ENCODE measurements at regions not wholly inside any gene's neighbourhood (a gene's known extent, or its start where the extent isn't known, plus 50 kb on each side); places are given as distances from the start of the nearest gene placed in this dataset.

DNA sequence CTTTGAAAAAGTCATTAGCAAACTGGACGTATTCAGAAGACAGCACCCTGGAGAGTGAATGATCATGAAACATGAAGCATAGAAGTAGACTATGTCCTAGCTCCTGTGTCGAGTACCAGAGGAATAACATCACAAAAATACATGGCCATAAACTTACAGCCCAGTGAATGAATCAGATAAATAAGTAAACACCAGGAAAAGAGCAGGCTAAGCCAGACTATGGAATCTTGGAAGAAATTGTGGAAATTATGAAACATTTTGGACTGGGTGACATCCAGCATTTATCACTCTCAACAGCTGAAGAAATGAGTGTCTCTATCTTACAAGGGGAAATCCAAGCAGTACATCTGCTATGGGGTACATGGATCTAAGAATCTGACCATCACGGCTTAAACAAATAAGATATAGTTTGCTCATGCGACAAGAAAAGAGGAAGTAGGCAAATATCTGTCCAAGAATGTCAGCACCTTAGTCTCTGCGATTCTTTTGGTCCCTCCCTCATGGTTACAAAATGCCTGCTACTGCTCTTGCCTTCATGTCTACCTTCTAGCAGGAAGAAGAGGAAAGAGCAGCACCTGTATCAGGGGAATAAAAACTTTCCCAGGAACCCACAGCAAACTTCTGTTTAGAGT, 481.5 kb downstream of the BCOR start:
- H3K27ac ChIP-seq (ENCODE audit: low read depth, low read length) = no peak overlapping the region
- ChIA-PET POLR2A (no interaction called here), CTCF (no interaction called here), RAD21 (ENCODE audit: low non-redundant PET in 1 of 2, low total read pairs in 2 of 2, uncharacterized antibody in 2 of 2, unreplicated experiment in 2 of 2) (no interaction called here)
- H3K36me3 ChIP-seq (ENCODE audit: control insufficient read depth in 1 of 2, insufficient read depth in 2 of 2, low read length in 2 of 2) = no peaks in the 10 kb centered on the region
- no peak overlapping the region for H3K4me2 ChIP-seq (ENCODE audit: low read length)
- no TSS peak for BruUV-seq (replicated peaks)
- no peak for TF ChIP-seq POLR2AphosphoS5 (IDR thresholded peaks at IDR 0.05; ENCODE audit: low read depth, low read length)
- TF ChIP-seq, protein P1, sequence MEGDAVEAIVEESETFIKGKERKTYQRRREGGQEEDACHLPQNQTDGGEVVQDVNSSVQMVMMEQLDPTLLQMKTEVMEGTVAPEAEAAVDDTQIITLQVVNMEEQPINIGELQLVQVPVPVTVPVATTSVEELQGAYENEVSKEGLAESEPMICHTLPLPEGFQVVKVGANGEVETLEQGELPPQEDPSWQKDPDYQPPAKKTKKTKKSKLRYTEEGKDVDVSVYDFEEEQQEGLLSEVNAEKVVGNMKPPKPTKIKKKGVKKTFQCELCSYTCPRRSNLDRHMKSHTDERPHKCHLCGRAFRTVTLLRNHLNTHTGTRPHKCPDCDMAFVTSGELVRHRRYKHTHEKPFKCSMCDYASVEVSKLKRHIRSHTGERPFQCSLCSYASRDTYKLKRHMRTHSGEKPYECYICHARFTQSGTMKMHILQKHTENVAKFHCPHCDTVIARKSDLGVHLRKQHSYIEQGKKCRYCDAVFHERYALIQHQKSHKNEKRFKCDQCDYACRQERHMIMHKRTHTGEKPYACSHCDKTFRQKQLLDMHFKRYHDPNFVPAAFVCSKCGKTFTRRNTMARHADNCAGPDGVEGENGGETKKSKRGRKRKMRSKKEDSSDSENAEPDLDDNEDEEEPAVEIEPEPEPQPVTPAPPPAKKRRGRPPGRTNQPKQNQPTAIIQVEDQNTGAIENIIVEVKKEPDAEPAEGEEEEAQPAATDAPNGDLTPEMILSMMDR (IDR thresholded peaks at IDR 0.05 in 2 of 3, conservative IDR thresholded peaks at IDR 0.05 in 1 of 3; ENCODE audit: borderline replicate concordance in 1 of 3, insufficient read depth in 1 of 3, low read depth in 2 of 3, low read length in 2 of 3) = no peak
- TF ChIP-seq ZFX (IDR thresholded peaks at IDR 0.05) = no peak
- TF ChIP-seq TCF7L2 (IDR thresholded peaks at IDR 0.05; ENCODE audit: borderline replicate concordance, extremely low read depth, insufficient read depth, insufficient read length) = no peak
- no peak for TF ChIP-seq SP1 (IDR thresholded peaks at IDR 0.05; ENCODE audit: low read depth)
- no peak for TF ChIP-seq JUND (IDR thresholded peaks at IDR 0.05)
- DNase-seq (ENCODE audit: low read depth, low spot score) (no peak), ATAC-seq (no peak)
- H3K9me2 ChIP-seq (ENCODE audit: insufficient read depth) = no peaks in the 10 kb centered on the region
- H3K9ac ChIP-seq (ENCODE audit: low read length) = no peak overlapping the region
- H3K79me2 ChIP-seq (ENCODE audit: insufficient read depth, low read length) = no peaks in the 10 kb centered on the region
- no peaks in the 10 kb centered on the region for H3K9me3 ChIP-seq (ENCODE audit: control insufficient read depth in 1 of 2, insufficient read depth in 1 of 2, low read depth in 1 of 2, low read length in 2 of 2)
- peaks cover 0 to 7% of the 10 kb centered on the region in 2 experiments; a peak in 1 of 4 replicates for H3K4me1 ChIP-seq (ENCODE audit: control insufficient read depth in 1 of 2, insufficient read depth in 2 of 2, low read length in 2 of 2)
- intact Hi-C loops (cut with micrococcal nuclease) = no loop called here
- no peak overlapping the region for H3K4me3 ChIP-seq (replicated peaks in 1 of 2; ENCODE audit: low read depth in 1 of 2, low read length in 2 of 2)
- no peaks in the 10 kb centered on the region for H4K20me1 ChIP-seq (ENCODE audit: insufficient read depth)
- H2AFZ ChIP-seq (ENCODE audit: low read depth, low read length, poor library complexity, severe bottlenecking) = no peak overlapping the region
- H3K27me3 ChIP-seq (ENCODE audit: insufficient read depth, low read length) = no peaks in the 10 kb centered on the region

DNA sequence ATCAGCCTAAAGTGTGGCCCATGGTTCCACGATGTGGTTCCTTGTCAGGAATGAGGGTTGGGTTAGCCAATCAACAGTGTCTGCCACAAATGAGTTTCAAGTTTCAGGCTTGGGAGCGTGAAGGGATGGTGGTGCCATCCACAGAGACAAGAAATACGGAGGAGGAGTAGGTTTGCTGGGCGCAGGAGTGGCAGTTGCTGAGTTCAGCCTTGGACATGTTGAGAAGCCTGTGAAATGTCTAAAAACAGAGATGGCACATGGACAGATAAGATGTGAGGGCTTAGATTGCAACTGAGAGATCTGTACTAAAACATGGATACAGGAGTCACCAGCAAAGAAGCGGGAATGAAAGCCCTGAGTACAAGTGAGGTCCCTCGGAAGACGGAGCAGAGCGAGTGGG, 481.0 kb downstream of the BCOR start:
- TF ChIP-seq ZFX (IDR thresholded peaks at IDR 0.05) = no peak
- CTCF ChIA-PET = no interaction called here
- no peak for DNase-seq (ENCODE audit: low read depth, low spot score)
- RAD21 ChIA-PET (ENCODE audit: low non-redundant PET in 1 of 2, low total read pairs in 2 of 2, uncharacterized antibody in 2 of 2, unreplicated experiment in 2 of 2) = no interaction called here
- H3K4me1 ChIP-seq (ENCODE audit: control insufficient read depth in 1 of 2, insufficient read depth in 2 of 2, low read length in 2 of 2) = peaks cover 0 to 7% of the 10 kb centered on the region in 2 experiments; a peak in 1 of 4 replicates
- POLR2A ChIA-PET = no interaction called here
- H3K27ac ChIP-seq (ENCODE audit: low read depth, low read length) = no peak overlapping the region
- no peak overlapping the region for H3K9ac ChIP-seq (ENCODE audit: low read length)
- H2AFZ ChIP-seq (ENCODE audit: low read depth, low read length, poor library complexity, severe bottlenecking) = no peak overlapping the region
- H3K4me2 ChIP-seq (ENCODE audit: low read length) = no peak overlapping the region
- no peaks in the 10 kb centered on the region for H3K9me2 ChIP-seq (ENCODE audit: insufficient read depth)
- BruUV-seq (replicated peaks) = no TSS peak
- no peaks in the 10 kb centered on the region for H3K9me3 ChIP-seq (ENCODE audit: control insufficient read depth in 1 of 2, insufficient read depth in 1 of 2, low read depth in 1 of 2, low read length in 2 of 2)
- intact Hi-C loops (cut with micrococcal nuclease) = no loop called here
- H3K4me3 ChIP-seq (replicated peaks in 1 of 2; ENCODE audit: low read depth in 1 of 2, low read length in 2 of 2) = no peak overlapping the region
- H3K27me3 ChIP-seq (ENCODE audit: insufficient read depth, low read length) = no peaks in the 10 kb centered on the region
- H4K20me1 ChIP-seq (ENCODE audit: insufficient read depth) = no peaks in the 10 kb centered on the region
- no peak for ATAC-seq
- H3K79me2 ChIP-seq (ENCODE audit: insufficient read depth, low read length) = no peaks in the 10 kb centered on the region
- no peaks in the 10 kb centered on the region for H3K36me3 ChIP-seq (ENCODE audit: control insufficient read depth in 1 of 2, insufficient read depth in 2 of 2, low read length in 2 of 2)

All from HCT116 (cell line).